Endodermal cell (in vitro differentiated cells): ENCODE measurements at regions not wholly inside any gene's neighbourhood (a gene's known extent, or its start where the extent isn't known, plus 50 kb on each side); places are given as distances from the start of the nearest gene placed in this dataset.

Experiments used
- DNase-seq: peaks from one replicate; pipeline ENCODE4 v3.0.0-alpha.2; 2017
- H3K27ac ChIP-seq: 2 replicates; pipeline ENCODE4 v1.5.1; 2013; ENCODE audit warnings: mild to moderate bottlenecking, low read depth, low read length, moderate library complexity
- H3K27me3 ChIP-seq: 2 replicates; pipeline ENCODE4 v1.6.1; 2013; ENCODE audit warnings: mild to moderate bottlenecking, low read length, moderate library complexity; ENCODE audit not compliant: insufficient read depth, control insufficient read depth, poor library complexity, severe bottlenecking
- H3K36me3 ChIP-seq: 2 replicates; pipeline ENCODE4 v1.7.0; 2013; ENCODE audit warnings: mild to moderate bottlenecking, low read length, moderate library complexity; ENCODE audit not compliant: control insufficient read depth, insufficient read depth
- H3K4me1 ChIP-seq: one replicate; pipeline ENCODE4 v1.7.0; 2013; ENCODE audit warnings: low read length; ENCODE audit not compliant: control insufficient read depth, insufficient read depth
- H3K4me3 ChIP-seq: 2 replicates; pipeline ENCODE4 v1.5.1; 2013; ENCODE audit warnings: mild to moderate bottlenecking, low read length, moderate library complexity
- H3K9ac ChIP-seq: 2 replicates; pipeline ENCODE4 v1.6.1; 2013; ENCODE audit warnings: mild to moderate bottlenecking, low read length, moderate library complexity; ENCODE audit not compliant: poor library complexity, severe bottlenecking; ENCODE audit errors: extremely low read depth
- H3K9me3 ChIP-seq: 2 replicates; pipeline ENCODE4 v1.6.1; 2013; ENCODE audit warnings: mild to moderate bottlenecking, low read length, moderate library complexity; ENCODE audit not compliant: control insufficient read depth
- H3K27ac Mint-ChIP-seq: 2 replicates; pipeline ENCODE4 v1.8.0; 2020; ENCODE audit warnings: mixed read lengths
- H3K27me3 Mint-ChIP-seq: 2 replicates; pipeline ENCODE4 v1.8.0; 2021; ENCODE audit warnings: mild to moderate bottlenecking, mixed read lengths; ENCODE audit not compliant: insufficient read depth
- H3K36me3 Mint-ChIP-seq: 2 replicates; pipeline ENCODE4 v1.8.0; 2020; ENCODE audit warnings: low read depth, mixed read lengths
- H3K4me1 Mint-ChIP-seq: 2 replicates; pipeline ENCODE4 v1.8.0; 2020; ENCODE audit warnings: mixed read lengths
- H3K4me3 Mint-ChIP-seq: 2 replicates; pipeline ENCODE4 v1.8.0; 2020; ENCODE audit warnings: mild to moderate bottlenecking, moderate library complexity, mixed read lengths
- H3K9me3 Mint-ChIP-seq: 2 replicates; pipeline ENCODE4 v1.8.0; 2020; ENCODE audit warnings: mild to moderate bottlenecking, mixed read lengths
- WGBS, 2 experiments: methylation state at CpG; one replicate each; pipeline versions ENCODE4 v1.1.5 to v1.1.7; 2013; ENCODE audit warnings: missing lambda C conversion rate in 2 of 2, mixed read lengths in 1 of 2; ENCODE audit not compliant: insufficient coverage in 1 of 2, insufficient read length in 1 of 2; 5-methylcytosine and 5-hydroxymethylcytosine counted together
- TF ChIP-seq, protein P1 (sequence below): fragments of 200-600 bp; sonication (generic); conservative IDR thresholded peaks from 2 replicates; pipeline ENCODE4 v1.5.0; 2021; ENCODE audit warnings: antibody characterized with exemption, mild to moderate bottlenecking

GRCh38 chr13:81682081-81682630 lies 1341.2 kb upstream of the SPRY2 start:
- no peak overlapping the region for H3K9ac ChIP-seq
- no peak overlapping the region for H3K27ac Mint-ChIP-seq
- H3K4me1 ChIP-seq: no peaks in the 10 kb centered on the region
- H3K36me3 ChIP-seq: no peaks in the 10 kb centered on the region
- H3K4me3 ChIP-seq: no peak overlapping the region
- H3K4me1 Mint-ChIP-seq: peaks cover 1% of the 10 kb centered on the region
- no peak overlapping the region for H3K4me3 Mint-ChIP-seq
- WGBS, 2 experiments: 84% methylated on average over 1 of the region's 2 CpGs; no CpG with 5 or more reads in 1 of the 2 experiments
- H3K27ac ChIP-seq: no peak overlapping the region
- TF ChIP-seq, protein P1, sequence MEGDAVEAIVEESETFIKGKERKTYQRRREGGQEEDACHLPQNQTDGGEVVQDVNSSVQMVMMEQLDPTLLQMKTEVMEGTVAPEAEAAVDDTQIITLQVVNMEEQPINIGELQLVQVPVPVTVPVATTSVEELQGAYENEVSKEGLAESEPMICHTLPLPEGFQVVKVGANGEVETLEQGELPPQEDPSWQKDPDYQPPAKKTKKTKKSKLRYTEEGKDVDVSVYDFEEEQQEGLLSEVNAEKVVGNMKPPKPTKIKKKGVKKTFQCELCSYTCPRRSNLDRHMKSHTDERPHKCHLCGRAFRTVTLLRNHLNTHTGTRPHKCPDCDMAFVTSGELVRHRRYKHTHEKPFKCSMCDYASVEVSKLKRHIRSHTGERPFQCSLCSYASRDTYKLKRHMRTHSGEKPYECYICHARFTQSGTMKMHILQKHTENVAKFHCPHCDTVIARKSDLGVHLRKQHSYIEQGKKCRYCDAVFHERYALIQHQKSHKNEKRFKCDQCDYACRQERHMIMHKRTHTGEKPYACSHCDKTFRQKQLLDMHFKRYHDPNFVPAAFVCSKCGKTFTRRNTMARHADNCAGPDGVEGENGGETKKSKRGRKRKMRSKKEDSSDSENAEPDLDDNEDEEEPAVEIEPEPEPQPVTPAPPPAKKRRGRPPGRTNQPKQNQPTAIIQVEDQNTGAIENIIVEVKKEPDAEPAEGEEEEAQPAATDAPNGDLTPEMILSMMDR: no peak
- H3K27me3 Mint-ChIP-seq: no peaks in the 10 kb centered on the region
- peaks cover 14% of the 10 kb centered on the region for H3K9me3 ChIP-seq
- peaks cover 10% of the 10 kb centered on the region for H3K9me3 Mint-ChIP-seq
- no peak for DNase-seq
- H3K36me3 Mint-ChIP-seq: peaks cover 2% of the 10 kb centered on the region
- H3K27me3 ChIP-seq: no peaks in the 10 kb centered on the region

GRCh38 chr13:81677857-81678256 lies 1336.9 kb upstream of the SPRY2 start:
- 91 to 93% methylated on average over 1 to 2 of the region's 2 CpGs for WGBS, 2 experiments
- H3K9me3 Mint-ChIP-seq: peaks cover 17% of the 10 kb centered on the region

GRCh38 chr13:81676008-81676407 lies 1335.1 kb upstream of the SPRY2 start:
- no peaks in the 10 kb centered on the region for H3K27me3 Mint-ChIP-seq
- Histone ChIP-seq H3K4me1 (no peaks in the 10 kb centered on the region), H3K27ac (no peak overlapping the region), H3K9ac (no peak overlapping the region), H3K4me3 (no peak overlapping the region), H3K27me3 (no peaks in the 10 kb centered on the region), H3K36me3 (no peaks in the 10 kb centered on the region), H3K9me3 (peaks cover 26% of the 10 kb centered on the region)
- peaks cover 2% of the 10 kb centered on the region for H3K36me3 Mint-ChIP-seq
- no peak overlapping the region for H3K4me3 Mint-ChIP-seq
- H3K27ac Mint-ChIP-seq: no peak overlapping the region
- no peak for DNase-seq
- peaks cover 17% of the 10 kb centered on the region for H3K9me3 Mint-ChIP-seq
- TF ChIP-seq, protein P1: no peak
- 96% methylated on average over 11 of the region's 11 CpGs; no CpG with 5 or more reads in 1 of the 2 experiments for WGBS, 2 experiments
- H3K4me1 Mint-ChIP-seq: no peaks in the 10 kb centered on the region

More at GRCh38 chr13:81677857-81678256, 1336.9 kb upstream of the SPRY2 start:
- Histone ChIP-seq H3K4me3 (peak overlapping the region; percentile 2), H3K27ac (no peak overlapping the region), H3K36me3 (no peaks in the 10 kb centered on the region), H3K27me3 (no peaks in the 10 kb centered on the region), H3K9me3 (peaks cover 26% of the 10 kb centered on the region), H3K4me1 (no peaks in the 10 kb centered on the region), H3K9ac (no peak overlapping the region)
- no peak for DNase-seq
- TF ChIP-seq, protein P1: no peak
- Mint-ChIP-seq H3K36me3 (peaks cover 2% of the 10 kb centered on the region), H3K27me3 (no peaks in the 10 kb centered on the region), H3K4me1 (no peaks in the 10 kb centered on the region), H3K27ac (no peak overlapping the region), H3K4me3 (no peak overlapping the region)
